ENCODE measurements at regions not wholly inside any gene's neighbourhood (a gene's known extent, or its start where the extent isn't known, plus 50 kb on each side); places are given as distances from the start of the nearest gene placed in this dataset.

DNA sequence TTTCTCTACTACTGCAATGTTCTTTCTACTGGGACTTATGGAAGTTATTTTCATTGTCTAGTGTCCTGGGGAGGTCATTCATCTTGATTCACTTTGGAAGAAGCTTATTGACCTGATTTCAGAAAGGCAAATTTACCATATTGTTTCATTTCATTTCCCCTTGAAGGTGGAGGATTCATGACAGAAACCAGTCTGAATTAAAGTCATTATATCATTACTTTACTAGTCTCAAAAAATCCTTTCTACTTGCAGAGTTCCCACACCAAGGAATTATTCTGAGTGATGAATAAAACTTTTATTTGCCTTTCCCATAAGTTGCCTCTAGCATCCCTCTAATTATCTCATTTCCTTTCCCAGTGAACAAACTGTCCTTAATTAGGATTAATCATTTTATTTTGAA is 163.8 kb downstream of the RASSF9 start:
- ATAC-seq (no peak), DNase-seq (no peak)
- Histone ChIP-seq H3K4me3 (no peak overlapping the region), H3K27ac (no peak overlapping the region), H3K27me3 (ENCODE audit: insufficient read depth in 3 of 3, low read length in 2 of 3) (no peaks in the 10 kb centered on the region), H3K9me3 (no peaks in the 10 kb centered on the region), H3K4me1 (no peaks in the 10 kb centered on the region), H3K36me3 (ENCODE audit: insufficient read depth in 1 of 2, low read depth in 1 of 2) (no peaks in the 10 kb centered on the region)
- intact Hi-C loops (cut with DNase I), result no loop called here
- TF ChIP-seq, protein P1, sequence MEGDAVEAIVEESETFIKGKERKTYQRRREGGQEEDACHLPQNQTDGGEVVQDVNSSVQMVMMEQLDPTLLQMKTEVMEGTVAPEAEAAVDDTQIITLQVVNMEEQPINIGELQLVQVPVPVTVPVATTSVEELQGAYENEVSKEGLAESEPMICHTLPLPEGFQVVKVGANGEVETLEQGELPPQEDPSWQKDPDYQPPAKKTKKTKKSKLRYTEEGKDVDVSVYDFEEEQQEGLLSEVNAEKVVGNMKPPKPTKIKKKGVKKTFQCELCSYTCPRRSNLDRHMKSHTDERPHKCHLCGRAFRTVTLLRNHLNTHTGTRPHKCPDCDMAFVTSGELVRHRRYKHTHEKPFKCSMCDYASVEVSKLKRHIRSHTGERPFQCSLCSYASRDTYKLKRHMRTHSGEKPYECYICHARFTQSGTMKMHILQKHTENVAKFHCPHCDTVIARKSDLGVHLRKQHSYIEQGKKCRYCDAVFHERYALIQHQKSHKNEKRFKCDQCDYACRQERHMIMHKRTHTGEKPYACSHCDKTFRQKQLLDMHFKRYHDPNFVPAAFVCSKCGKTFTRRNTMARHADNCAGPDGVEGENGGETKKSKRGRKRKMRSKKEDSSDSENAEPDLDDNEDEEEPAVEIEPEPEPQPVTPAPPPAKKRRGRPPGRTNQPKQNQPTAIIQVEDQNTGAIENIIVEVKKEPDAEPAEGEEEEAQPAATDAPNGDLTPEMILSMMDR (IDR thresholded peaks at IDR 0.05), result no peak

DNA sequence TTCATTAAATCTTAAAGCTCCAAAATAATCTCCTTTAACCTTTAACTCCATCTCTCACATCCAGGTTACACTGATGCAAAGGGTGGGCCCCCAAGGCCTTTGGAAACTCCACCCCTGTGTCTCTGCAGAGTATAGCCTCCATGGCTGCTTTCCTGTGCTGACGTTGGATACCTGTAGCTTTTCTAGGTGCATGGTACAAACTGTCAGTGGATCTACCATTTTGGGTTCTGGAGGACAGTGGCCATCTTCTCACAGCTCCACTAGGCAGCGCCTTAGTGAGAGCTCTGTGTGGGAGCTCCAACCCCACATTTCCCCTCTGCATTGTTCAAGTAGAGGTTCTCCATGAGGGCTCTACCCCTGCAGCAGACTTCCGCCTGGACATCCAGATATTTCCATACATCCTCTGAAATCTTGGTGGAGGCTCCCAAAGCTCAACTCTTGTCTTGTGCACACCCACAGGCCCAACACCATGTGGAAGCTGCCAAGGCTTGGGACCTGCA is 162.2 kb downstream of the RASSF9 start:
- Histone ChIP-seq H3K27me3 (ENCODE audit: insufficient read depth in 3 of 3, low read length in 2 of 3) (no peaks in the 10 kb centered on the region), H3K9me3 (no peaks in the 10 kb centered on the region), H3K27ac (no peak overlapping the region), H3K36me3 (ENCODE audit: insufficient read depth in 1 of 2, low read depth in 1 of 2) (no peaks in the 10 kb centered on the region), H3K4me1 (no peaks in the 10 kb centered on the region), H3K4me3 (no peak overlapping the region)
- WGBS, 3 donors, result 91 to 100% (median 95%) methylated on average over 3 of the region's 3 CpGs
- intact Hi-C loops (cut with DNase I), result no loop called here
- DNase-seq (no peak), ATAC-seq (no peak)
- TF ChIP-seq, protein P1 (IDR thresholded peaks at IDR 0.05), result no peak

DNA sequence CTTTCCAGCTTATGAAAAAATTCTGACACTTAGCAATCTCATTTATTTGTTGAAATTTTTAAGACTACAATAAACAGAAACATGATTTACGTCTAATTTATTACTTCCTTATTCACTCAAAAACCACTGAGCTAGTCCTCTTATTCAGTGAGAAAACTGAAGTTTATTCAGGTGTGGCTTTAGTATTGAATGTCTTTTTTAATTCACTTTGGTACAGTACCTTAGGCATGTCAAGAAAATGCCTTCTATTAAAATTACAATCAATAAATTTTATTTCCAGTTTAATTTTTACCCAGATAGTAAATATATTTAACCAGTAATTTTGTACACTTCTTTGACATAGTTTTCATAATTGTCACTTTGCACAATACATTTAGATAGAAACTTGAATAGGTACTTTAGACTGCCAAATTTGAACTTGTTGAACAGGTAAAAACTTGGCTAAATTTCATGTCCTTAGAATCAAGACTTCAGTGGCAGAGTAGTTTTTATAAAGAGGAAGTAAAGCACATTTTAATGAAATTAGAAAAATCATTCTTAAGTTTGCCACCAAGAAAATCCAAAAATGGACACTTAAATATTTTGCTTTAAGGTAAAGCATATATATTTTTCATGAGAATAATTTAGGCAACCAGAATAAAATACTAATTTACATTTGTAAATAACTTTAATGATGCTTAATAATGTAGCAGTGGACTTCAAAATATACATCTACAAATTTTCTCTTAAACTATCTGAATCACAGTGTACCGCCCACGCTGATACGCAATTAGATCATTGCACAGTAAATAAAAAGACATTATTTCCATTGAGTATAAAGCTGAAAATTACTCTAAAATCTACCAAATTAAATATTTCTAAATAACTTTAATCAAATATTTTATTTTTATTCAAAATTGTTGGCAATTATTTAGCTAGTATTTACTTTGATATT is 159.1 kb downstream of the RASSF9 start:
- Histone ChIP-seq H3K36me3 (ENCODE audit: insufficient read depth in 1 of 2, low read depth in 1 of 2) (no peaks in the 10 kb centered on the region), H3K4me1 (no peaks in the 10 kb centered on the region), H3K27me3 (ENCODE audit: insufficient read depth in 3 of 3, low read length in 2 of 3) (no peaks in the 10 kb centered on the region), H3K27ac (no peak overlapping the region), H3K9me3 (no peaks in the 10 kb centered on the region), H3K4me3 (no peak overlapping the region)
- ATAC-seq (no peak), DNase-seq (no peak)
- TF ChIP-seq, protein P1 (IDR thresholded peaks at IDR 0.05), result no peak
- WGBS, 3 donors, result 90 to 92% (median 90%) methylated on average over 4 of the region's 4 CpGs
- intact Hi-C loops (cut with DNase I), result no loop called here

DNA sequence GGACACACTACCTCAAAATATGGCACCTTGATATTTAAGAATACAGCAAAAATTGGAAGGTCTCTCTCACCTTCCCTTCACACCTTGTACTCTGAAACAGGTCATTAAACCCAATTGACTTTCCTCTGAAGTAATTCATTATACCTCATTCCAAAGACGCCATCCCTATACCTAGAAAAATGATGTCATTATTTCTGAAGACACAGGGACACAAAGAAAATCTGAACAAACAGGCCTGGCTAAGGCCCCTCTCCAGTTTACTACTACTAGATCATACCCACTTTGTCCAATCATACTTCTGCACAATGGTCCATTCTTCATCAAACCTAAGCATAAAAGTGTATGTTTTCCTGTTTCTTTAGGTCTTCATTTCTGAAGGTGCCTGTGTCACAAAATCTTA is 156.9 kb downstream of the RASSF9 start:
- Histone ChIP-seq H3K27ac (no peak overlapping the region), H3K4me1 (no peaks in the 10 kb centered on the region), H3K27me3 (ENCODE audit: insufficient read depth in 3 of 3, low read length in 2 of 3) (no peaks in the 10 kb centered on the region), H3K36me3 (ENCODE audit: insufficient read depth in 1 of 2, low read depth in 1 of 2) (no peaks in the 10 kb centered on the region), H3K9me3 (no peaks in the 10 kb centered on the region), H3K4me3 (no peak overlapping the region)
- 89 to 96% (median 93%) methylated on average over 1 of the region's 1 CpG for WGBS, 3 donors
- no peak for ATAC-seq
- TF ChIP-seq, protein P1 (IDR thresholded peaks at IDR 0.05), result no peak
- no peak for DNase-seq
- intact Hi-C loops (cut with DNase I), result no loop called here
